ENCODE measurements at regions not wholly inside any gene's neighbourhood (a gene's known extent, or its start where the extent isn't known, plus 50 kb on each side); places are given as distances from the start of the nearest gene placed in this dataset.

DNA sequence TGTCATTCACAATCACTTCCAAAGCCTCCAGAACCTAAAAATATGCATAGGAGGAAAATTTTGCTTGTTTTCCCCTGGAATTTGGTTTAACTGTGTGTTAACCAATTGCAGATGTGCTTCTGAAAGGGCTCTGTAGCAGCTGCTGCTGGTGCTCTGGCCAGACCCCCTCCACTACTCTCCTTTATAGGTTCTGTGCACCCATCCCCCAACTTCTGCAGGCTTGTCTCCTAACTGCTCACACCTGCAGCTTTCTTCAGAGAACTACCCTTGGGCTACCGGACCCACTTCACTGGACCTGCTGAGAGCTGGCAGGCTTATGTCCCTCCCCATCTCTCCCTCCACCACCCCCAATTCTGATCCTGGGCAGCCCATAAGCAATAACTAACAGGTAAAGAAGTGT is 662.1 kb upstream of the DIPK2B start:
- no peak overlapping the region for H3K27ac ChIP-seq (ENCODE audit: extremely low read depth, low read depth, low read length)
- no peak for DNase-seq (ENCODE audit: extremely low read depth in 1 of 4, low spot score in 3 of 4)
- intact Hi-C loops (cut with micrococcal nuclease) (no loop called here), in situ Hi-C loops (cut with MboI) (no loop called here)
- H2AFZ ChIP-seq (ENCODE audit: low read depth, low read length): no peak overlapping the region
- no peak overlapping the region for H3K4me2 ChIP-seq (ENCODE audit: insufficient read depth, low read length)
- no peak overlapping the region for H3K4me3 ChIP-seq
- ChIA-PET CTCF (ENCODE audit: low intra/inter-chr PET ratio) (no interaction called here), POLR2A (no interaction called here)
- H3K9me3 ChIP-seq (replicated peaks; ENCODE audit: control insufficient read depth, insufficient read depth, low read depth, low read length): no peaks in the 10 kb centered on the region
- H3K36me3 ChIP-seq (ENCODE audit: control insufficient read depth, insufficient read depth, low read length): no peaks in the 10 kb centered on the region
- no peak for FAIRE-seq
- no peak for TF ChIP-seq STAG1 (CRISPR knock-in tag; IDR thresholded peaks at IDR 0.05; ENCODE audit: borderline replicate concordance)
- TF ChIP-seq KAT7 (CRISPR knock-in tag; IDR thresholded peaks at IDR 0.05; ENCODE audit: borderline replicate concordance): no peak
- no peak for TF ChIP-seq ZNF41 (CRISPR knock-in tag; conservative IDR thresholded peaks at IDR 0.05)
- TF ChIP-seq CBFA2T3 (IDR thresholded peaks at IDR 0.05): no peak
- no peaks in the 10 kb centered on the region for H3K27me3 ChIP-seq (ENCODE audit: control insufficient read depth in 2 of 2, insufficient read depth in 2 of 2, low read length in 2 of 2)
- no peaks in the 10 kb centered on the region for H3K79me2 ChIP-seq (ENCODE audit: control insufficient read depth, insufficient read depth, low read length)
- no peak overlapping the region for H3K9ac ChIP-seq (ENCODE audit: insufficient read depth in 1 of 2, low read depth in 2 of 2, low read length in 2 of 2)
- BruUV-seq (replicated peaks): no TSS peak
- ATAC-seq: no peak
- no peaks in the 10 kb centered on the region for H4K20me1 ChIP-seq (replicated peaks; ENCODE audit: control insufficient read depth, insufficient read depth, low read length)
- no peaks in the 10 kb centered on the region for H3K4me1 ChIP-seq (replicated peaks in 1 of 2; ENCODE audit: control insufficient read depth in 2 of 2, insufficient read depth in 2 of 2, low read length in 2 of 2)
- WGBS (ENCODE audit: insufficient coverage, low coverage, missing lambda C conversion rate): 0% methylated on average over 1 of the region's 1 CpG
- H3K9me1 ChIP-seq (ENCODE audit: control insufficient read depth, insufficient read depth, low read length): no peaks in the 10 kb centered on the region

DNA sequence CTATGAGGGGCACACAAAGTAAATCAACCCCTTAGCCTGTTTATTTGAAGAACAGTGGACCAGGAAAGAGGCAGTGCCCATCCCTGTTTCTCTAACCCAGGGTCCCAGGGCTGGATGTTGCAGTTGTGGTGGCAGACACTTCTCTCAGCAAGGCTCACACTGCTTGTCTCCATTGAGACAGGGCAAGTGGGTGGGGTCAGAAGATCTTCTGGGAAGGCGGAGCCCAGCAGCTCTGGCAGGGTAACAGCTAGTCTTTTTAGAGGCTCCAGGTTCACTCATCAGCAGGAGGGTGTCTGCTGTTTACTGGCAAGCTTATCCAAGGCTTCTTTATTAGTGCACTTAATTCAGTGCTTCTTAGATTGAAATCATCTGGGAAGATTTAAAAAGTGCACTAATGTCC is 659.8 kb upstream of the DIPK2B start:
- WGBS (ENCODE audit: insufficient coverage, low coverage, missing lambda C conversion rate): 0% methylated on average over 1 of the region's 1 CpG
- no peak for FAIRE-seq
- no peaks in the 10 kb centered on the region for H3K27me3 ChIP-seq (ENCODE audit: control insufficient read depth in 2 of 2, insufficient read depth in 2 of 2, low read length in 2 of 2)
- in situ Hi-C loops (cut with MboI) (no loop called here), intact Hi-C loops (cut with micrococcal nuclease) (no loop called here)
- H3K27ac ChIP-seq (ENCODE audit: extremely low read depth, low read depth, low read length): no peak overlapping the region
- H3K9ac ChIP-seq (ENCODE audit: insufficient read depth in 1 of 2, low read depth in 2 of 2, low read length in 2 of 2): no peak overlapping the region
- H4K20me1 ChIP-seq (replicated peaks; ENCODE audit: control insufficient read depth, insufficient read depth, low read length): no peaks in the 10 kb centered on the region
- no peaks in the 10 kb centered on the region for H3K9me1 ChIP-seq (ENCODE audit: control insufficient read depth, insufficient read depth, low read length)
- POLR2A ChIA-PET: interaction anchor here (0.6 kb wide), 1 partner anchor 118 kb away, joined by 4 read pairs; no protein-coding TSS in a partner anchor
- CTCF ChIA-PET (ENCODE audit: low intra/inter-chr PET ratio): no interaction called here
- no TSS peak for BruUV-seq (replicated peaks)
- no peak for DNase-seq (ENCODE audit: extremely low read depth in 1 of 4, low spot score in 3 of 4)
- TF ChIP-seq ZNF12 (CRISPR knock-in tag; IDR thresholded peaks at IDR 0.05) (no peak), SRSF1 (IDR thresholded peaks at IDR 0.05; ENCODE audit: low read depth, low read length) (no peak), SRSF3 (IDR thresholded peaks at IDR 0.05; ENCODE audit: insufficient read depth, low read length) (no peak), PTBP1 (IDR thresholded peaks at IDR 0.05; ENCODE audit: low read depth, low read length) (no peak), SPI1 (IDR thresholded peaks at IDR 0.05; ENCODE audit: borderline replicate concordance, low read depth, low read length) (no peak), NR4A1 (CRISPR knock-in tag; IDR thresholded peaks at IDR 0.05) (no peak), NR4A1 (tag; IDR thresholded peaks at IDR 0.05) (no peak), NR2C1 (IDR thresholded peaks at IDR 0.05) (no peak), NR2C1 (tag; IDR thresholded peaks at IDR 0.05) (no peak), ZNF707 (CRISPR knock-in tag; conservative IDR thresholded peaks at IDR 0.05) (no peak), HIVEP1 (CRISPR knock-in tag; IDR thresholded peaks at IDR 0.05) (no peak)
- TF ChIP-seq, protein P1, sequence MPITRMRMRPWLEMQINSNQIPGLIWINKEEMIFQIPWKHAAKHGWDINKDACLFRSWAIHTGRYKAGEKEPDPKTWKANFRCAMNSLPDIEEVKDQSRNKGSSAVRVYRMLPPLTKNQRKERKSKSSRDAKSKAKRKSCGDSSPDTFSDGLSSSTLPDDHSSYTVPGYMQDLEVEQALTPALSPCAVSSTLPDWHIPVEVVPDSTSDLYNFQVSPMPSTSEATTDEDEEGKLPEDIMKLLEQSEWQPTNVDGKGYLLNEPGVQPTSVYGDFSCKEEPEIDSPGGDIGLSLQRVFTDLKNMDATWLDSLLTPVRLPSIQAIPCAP (CRISPR knock-in tag; IDR thresholded peaks at IDR 0.05; ENCODE audit: borderline replicate concordance): no peak
- TF ChIP-seq, protein P2, sequence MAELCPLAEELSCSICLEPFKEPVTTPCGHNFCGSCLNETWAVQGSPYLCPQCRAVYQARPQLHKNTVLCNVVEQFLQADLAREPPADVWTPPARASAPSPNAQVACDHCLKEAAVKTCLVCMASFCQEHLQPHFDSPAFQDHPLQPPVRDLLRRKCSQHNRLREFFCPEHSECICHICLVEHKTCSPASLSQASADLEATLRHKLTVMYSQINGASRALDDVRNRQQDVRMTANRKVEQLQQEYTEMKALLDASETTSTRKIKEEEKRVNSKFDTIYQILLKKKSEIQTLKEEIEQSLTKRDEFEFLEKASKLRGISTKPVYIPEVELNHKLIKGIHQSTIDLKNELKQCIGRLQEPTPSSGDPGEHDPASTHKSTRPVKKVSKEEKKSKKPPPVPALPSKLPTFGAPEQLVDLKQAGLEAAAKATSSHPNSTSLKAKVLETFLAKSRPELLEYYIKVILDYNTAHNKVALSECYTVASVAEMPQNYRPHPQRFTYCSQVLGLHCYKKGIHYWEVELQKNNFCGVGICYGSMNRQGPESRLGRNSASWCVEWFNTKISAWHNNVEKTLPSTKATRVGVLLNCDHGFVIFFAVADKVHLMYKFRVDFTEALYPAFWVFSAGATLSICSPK (IDR thresholded peaks at IDR 0.05; ENCODE audit: borderline replicate concordance): no peak
- H3K79me2 ChIP-seq (ENCODE audit: control insufficient read depth, insufficient read depth, low read length): no peaks in the 10 kb centered on the region
- H3K9me3 ChIP-seq (replicated peaks; ENCODE audit: control insufficient read depth, insufficient read depth, low read depth, low read length): no peaks in the 10 kb centered on the region
- H2AFZ ChIP-seq (ENCODE audit: low read depth, low read length): no peak overlapping the region
- H3K4me3 ChIP-seq: no peak overlapping the region
- no peaks in the 10 kb centered on the region for H3K4me1 ChIP-seq (replicated peaks in 1 of 2; ENCODE audit: control insufficient read depth in 2 of 2, insufficient read depth in 2 of 2, low read length in 2 of 2)
- no peaks in the 10 kb centered on the region for H3K36me3 ChIP-seq (ENCODE audit: control insufficient read depth, insufficient read depth, low read length)
- H3K4me2 ChIP-seq (ENCODE audit: insufficient read depth, low read length): no peak overlapping the region
- ATAC-seq: no peak
